GM23338 (cell line): ENCODE measurements at regions not wholly inside any gene's neighbourhood (a gene's known extent, or its start where the extent isn't known, plus 50 kb on each side); places are given as distances from the start of the nearest gene placed in this dataset.

Experiments used
- CREB1 ChIP-seq: fragments of 250-450 bp; sonication (Bioruptor Pico); IDR thresholded peaks from 2 replicates; pipeline ENCODE4 v1.5.0; 2020; ENCODE audit warnings: low read depth, mild to moderate bottlenecking, moderate library complexity
- CTCF ChIP-seq, 2 experiments: fragments of 200-600 bp in 1 of 2; sonication (generic) in 1 of 2; conservative IDR thresholded peaks; 2 replicates each; pipeline versions ENCODE4 v1.5.1 to v1.6.1; 2016 to 2017; ENCODE audit warnings: antibody characterized with exemption in 2 of 2, low read depth in 2 of 2, mild to moderate bottlenecking in 2 of 2, moderate library complexity in 1 of 2
- ETS1 ChIP-seq: IDR thresholded peaks from 2 replicates; pipeline ENCODE4 v1.6.1; 2016; ENCODE audit warnings: antibody characterized with exemption
- EZH2 ChIP-seq: fragments of 200-600 bp; sonication (generic); IDR thresholded peaks from one replicate; pipeline ENCODE4 v1.8.0; 2017; ENCODE audit warnings: antibody characterized with exemption, mild to moderate bottlenecking, low read depth; ENCODE audit not compliant: unreplicated experiment
- EZH2phosphoT487 ChIP-seq: fragments of 200-600 bp; sonication (generic); IDR thresholded peaks from one replicate; pipeline ENCODE4 v1.8.1; 2018; ENCODE audit warnings: antibody characterized with exemption; ENCODE audit not compliant: unreplicated experiment
- NANOG ChIP-seq: IDR thresholded peaks from 2 replicates; pipeline ENCODE4 v1.6.1; 2016; ENCODE audit warnings: antibody characterized with exemption, borderline replicate concordance
- POLR2AphosphoS5 ChIP-seq: IDR thresholded peaks from 2 replicates; pipeline ENCODE4 v1.6.1; 2016; ENCODE audit warnings: antibody characterized with exemption, low read depth
- REST ChIP-seq: IDR thresholded peaks from one replicate; pipeline ENCODE4 v1.6.1; 2018; ENCODE audit warnings: antibody characterized with exemption; ENCODE audit not compliant: unreplicated experiment
- STAT1 ChIP-seq: IDR thresholded peaks from one replicate; pipeline ENCODE4 v1.6.1; 2016; ENCODE audit warnings: antibody characterized with exemption; ENCODE audit not compliant: unreplicated experiment
- ZNF462 ChIP-seq: fragments of 250-450 bp; sonication (Bioruptor Pico); IDR thresholded peaks from 2 replicates; pipeline ENCODE4 v1.5.0; 2020; ENCODE audit warnings: mild to moderate bottlenecking, moderate library complexity

GRCh38 chr1:194447636-194448035 is 1261.2 kb upstream of the B3GALT2 start:
- no peak for TF ChIP-seq REST
- no peak for TF ChIP-seq CTCF (conservative IDR thresholded peaks at IDR 0.05; ENCODE audit: low read depth in 2 of 2)
- TF ChIP-seq EZH2phosphoT487 = no peak
- no peak for TF ChIP-seq EZH2
- no peak for TF ChIP-seq CREB1 (CRISPR knock-in tag)
- no peak for TF ChIP-seq ETS1
- no peak for TF ChIP-seq POLR2AphosphoS5
- TF ChIP-seq ZNF462 (CRISPR knock-in tag) = no peak
- TF ChIP-seq NANOG = no peak
- TF ChIP-seq STAT1 = no peak
